DOHH2 (cell line): ENCODE measurements at regions not wholly inside any gene's neighbourhood (a gene's known extent, or its start where the extent isn't known, plus 50 kb on each side); places are given as distances from the start of the nearest gene placed in this dataset.

Experiments used
- H3F3A ChIP-seq: fragments of 200-600 bp; sonication (generic), shearing (Covaris generic); 2 replicates; pipeline ENCODE4 v1.6.0; 2016; ENCODE audit warnings: antibody characterized with exemption, mild to moderate bottlenecking; ENCODE audit not compliant: control insufficient read depth, insufficient read depth
- H3K27ac ChIP-seq: fragments of 200-600 bp; sonication (generic); 2 replicates; pipeline ENCODE4 v1.5.1; 2014; ENCODE audit warnings: low read depth, mild to moderate bottlenecking, low read length, moderate library complexity
- H3K27me3 ChIP-seq: fragments of 200-600 bp; sonication (generic); 2 replicates; pipeline ENCODE4 v1.6.1; 2014; ENCODE audit warnings: mild to moderate bottlenecking, low read length, mixed read lengths; ENCODE audit not compliant: control insufficient read depth
- H3K36me3 ChIP-seq: fragments of 200-600 bp; sonication (generic); 2 replicates; pipeline ENCODE4 v1.6.1; 2014; ENCODE audit warnings: mild to moderate bottlenecking, low read length, moderate library complexity, mixed read lengths; ENCODE audit not compliant: control insufficient read depth
- H3K4me1 ChIP-seq: fragments of 200-600 bp; sonication (generic); 2 replicates; pipeline ENCODE4 v1.6.1; 2014; ENCODE audit warnings: mild to moderate bottlenecking, low read length, mixed read lengths; ENCODE audit not compliant: control insufficient read depth
- H3K4me2 ChIP-seq: fragments of 200-600 bp; sonication (generic); 2 replicates; pipeline ENCODE4 v1.6.0; 2014; ENCODE audit warnings: mild to moderate bottlenecking, low read length, moderate library complexity
- H3K4me3 ChIP-seq: fragments of 200-600 bp; sonication (generic); 2 replicates; pipeline ENCODE4 v1.5.1; 2014; ENCODE audit warnings: mild to moderate bottlenecking, low read length, mixed read lengths
- H3K79me2 ChIP-seq: fragments of 200-600 bp; sonication (generic); 2 replicates; pipeline ENCODE4 v1.6.1; 2014; ENCODE audit warnings: mild to moderate bottlenecking, low read length, mixed read lengths; ENCODE audit not compliant: control insufficient read depth
- H3K9me2 ChIP-seq: fragments of 200-600 bp; sonication (generic); replicated peaks from 2 replicates; pipeline ENCODE4 v1.6.1; 2014; ENCODE audit warnings: mild to moderate bottlenecking, low read length, mixed read lengths; ENCODE audit not compliant: control insufficient read depth
- H3K9me3 ChIP-seq: fragments of 200-600 bp; sonication (generic); 2 replicates; pipeline ENCODE4 v1.6.1; 2014; ENCODE audit warnings: antibody characterized with exemption, low read length, mixed read lengths; ENCODE audit not compliant: control insufficient read depth, insufficient read depth
- H4K20me1 ChIP-seq: fragments of 200-600 bp; sonication (generic); 2 replicates; pipeline ENCODE4 v1.6.0; 2014; ENCODE audit warnings: low read depth, mild to moderate bottlenecking, antibody characterized with exemption, low read length, moderate library complexity; ENCODE audit not compliant: control insufficient read depth, insufficient read depth
- EZH2phosphoT487 ChIP-seq: fragments of 200-600 bp; sonication (generic); IDR thresholded peaks from 2 replicates; pipeline ENCODE4 v1.6.1; 2017; ENCODE audit warnings: borderline replicate concordance, mild to moderate bottlenecking, antibody characterized with exemption, low read length, moderate library complexity, mixed read lengths
- TF ChIP-seq, protein P1 (sequence below): fragments of 200-600 bp; sonication (generic); IDR thresholded peaks from one replicate; pipeline ENCODE4 v1.5.1; 2014; ENCODE audit warnings: antibody characterized with exemption, mild to moderate bottlenecking, low read depth, low read length; ENCODE audit not compliant: poor library complexity, severe bottlenecking

DNA sequence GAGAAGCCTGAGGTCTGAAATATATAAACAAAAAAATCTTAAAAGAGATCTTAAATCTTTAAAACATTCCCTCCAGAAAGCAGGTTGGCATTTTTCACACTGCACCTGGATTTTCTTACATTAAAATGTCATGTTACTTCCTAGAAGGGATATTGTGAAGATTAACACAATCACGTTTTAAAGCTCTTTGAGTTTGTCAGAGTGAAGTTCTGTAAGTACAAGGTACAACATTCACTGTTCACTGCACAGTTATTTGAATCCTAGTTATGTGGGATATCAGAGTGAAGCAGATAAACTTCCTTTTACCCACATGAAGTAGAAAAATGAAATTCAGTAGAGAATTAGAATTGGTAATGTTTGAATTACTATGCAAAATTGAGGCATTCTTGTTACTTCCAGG, 353.6 kb upstream of the RGMB start:
- no peaks in the 10 kb centered on the region for H3F3A ChIP-seq
- TF ChIP-seq, protein P1, sequence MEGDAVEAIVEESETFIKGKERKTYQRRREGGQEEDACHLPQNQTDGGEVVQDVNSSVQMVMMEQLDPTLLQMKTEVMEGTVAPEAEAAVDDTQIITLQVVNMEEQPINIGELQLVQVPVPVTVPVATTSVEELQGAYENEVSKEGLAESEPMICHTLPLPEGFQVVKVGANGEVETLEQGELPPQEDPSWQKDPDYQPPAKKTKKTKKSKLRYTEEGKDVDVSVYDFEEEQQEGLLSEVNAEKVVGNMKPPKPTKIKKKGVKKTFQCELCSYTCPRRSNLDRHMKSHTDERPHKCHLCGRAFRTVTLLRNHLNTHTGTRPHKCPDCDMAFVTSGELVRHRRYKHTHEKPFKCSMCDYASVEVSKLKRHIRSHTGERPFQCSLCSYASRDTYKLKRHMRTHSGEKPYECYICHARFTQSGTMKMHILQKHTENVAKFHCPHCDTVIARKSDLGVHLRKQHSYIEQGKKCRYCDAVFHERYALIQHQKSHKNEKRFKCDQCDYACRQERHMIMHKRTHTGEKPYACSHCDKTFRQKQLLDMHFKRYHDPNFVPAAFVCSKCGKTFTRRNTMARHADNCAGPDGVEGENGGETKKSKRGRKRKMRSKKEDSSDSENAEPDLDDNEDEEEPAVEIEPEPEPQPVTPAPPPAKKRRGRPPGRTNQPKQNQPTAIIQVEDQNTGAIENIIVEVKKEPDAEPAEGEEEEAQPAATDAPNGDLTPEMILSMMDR: no peak
- no peak for TF ChIP-seq EZH2phosphoT487
- no peaks in the 10 kb centered on the region for H3K36me3 ChIP-seq
- no peak overlapping the region for H3K4me2 ChIP-seq
- H3K9me2 ChIP-seq: no peaks in the 10 kb centered on the region
- H3K27ac ChIP-seq: no peak overlapping the region
- H3K27me3 ChIP-seq: no peaks in the 10 kb centered on the region
- H3K4me3 ChIP-seq: no peak overlapping the region
- H3K4me1 ChIP-seq: no peaks in the 10 kb centered on the region
- H4K20me1 ChIP-seq: no peaks in the 10 kb centered on the region
- H3K79me2 ChIP-seq: no peaks in the 10 kb centered on the region
- no peaks in the 10 kb centered on the region for H3K9me3 ChIP-seq

DNA sequence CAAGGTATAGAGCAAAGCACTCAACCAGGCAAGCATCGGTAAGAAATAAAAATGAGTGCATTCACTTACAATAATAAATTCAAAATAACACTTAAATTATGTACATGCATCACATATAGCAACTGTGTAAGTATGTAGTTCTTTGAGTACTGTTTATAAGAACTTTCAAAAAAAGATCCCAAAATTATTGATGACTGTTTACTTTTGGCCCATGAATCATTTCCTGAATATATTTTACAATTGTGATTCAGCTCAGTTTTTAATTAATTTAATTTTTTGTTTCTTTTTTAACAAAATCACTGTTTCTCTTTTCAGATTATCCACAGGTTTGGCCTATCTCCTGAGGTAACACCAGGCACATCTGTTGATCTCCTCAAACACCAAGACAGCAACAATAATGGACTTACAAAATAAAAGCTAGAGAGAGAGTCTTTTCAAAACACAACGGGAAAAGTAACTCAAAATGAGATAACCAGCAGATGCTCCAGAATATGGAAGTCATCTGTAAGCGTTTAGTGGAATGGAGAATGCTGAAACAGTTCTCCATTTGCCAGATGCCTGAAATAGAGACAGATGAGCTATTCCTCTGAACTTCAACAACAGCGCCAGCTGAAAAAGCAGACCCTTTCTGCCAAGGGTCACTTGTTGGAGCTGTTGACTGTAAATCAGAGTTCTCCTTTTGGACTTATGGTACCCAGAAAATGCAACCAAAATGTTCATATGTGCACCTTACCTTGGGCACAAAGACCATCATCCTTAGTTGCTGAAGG, 348.6 kb upstream of the RGMB start:
- Histone ChIP-seq H4K20me1 (no peaks in the 10 kb centered on the region), H3F3A (no peaks in the 10 kb centered on the region), H3K9me3 (no peaks in the 10 kb centered on the region), H3K79me2 (no peaks in the 10 kb centered on the region), H3K4me2 (no peak overlapping the region), H3K36me3 (no peaks in the 10 kb centered on the region), H3K4me3 (no peak overlapping the region), H3K4me1 (no peaks in the 10 kb centered on the region), H3K27ac (no peak overlapping the region), H3K27me3 (no peaks in the 10 kb centered on the region), H3K9me2 (no peaks in the 10 kb centered on the region; the same call in 1 of the 2 replicates)
- no peak for TF ChIP-seq EZH2phosphoT487
- TF ChIP-seq, protein P1: no peak

DNA sequence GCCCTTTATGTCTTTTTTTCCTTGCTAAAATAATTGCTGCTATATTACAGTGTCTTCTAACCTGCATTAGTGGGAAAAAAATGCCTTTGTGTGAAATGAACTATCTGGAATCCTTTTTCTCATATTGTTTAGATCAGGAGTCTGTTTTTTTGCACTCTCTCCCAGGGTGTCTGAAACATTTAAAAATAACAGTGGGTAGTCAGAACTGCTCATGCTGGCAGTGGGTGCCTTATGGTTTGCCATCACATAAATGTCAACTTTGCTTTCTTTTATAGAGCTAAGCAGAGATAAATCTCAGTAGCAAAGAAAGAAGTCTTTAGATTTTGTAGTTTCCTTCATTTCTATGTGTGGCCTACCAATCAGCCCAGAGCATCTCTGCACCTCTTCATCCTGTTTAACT, 347.8 kb upstream of the RGMB start:
- H3K4me3 ChIP-seq: no peak overlapping the region
- no peaks in the 10 kb centered on the region; the same call in 1 of the 2 replicates for H3K9me2 ChIP-seq
- no peak overlapping the region for H3K4me2 ChIP-seq
- H3K36me3 ChIP-seq: no peaks in the 10 kb centered on the region
- TF ChIP-seq, protein P1: no peak
- no peak for TF ChIP-seq EZH2phosphoT487
- H3K9me3 ChIP-seq: no peaks in the 10 kb centered on the region
- H3K27ac ChIP-seq: no peak overlapping the region
- no peaks in the 10 kb centered on the region for H3K79me2 ChIP-seq
- no peaks in the 10 kb centered on the region for H3K27me3 ChIP-seq
- H3K4me1 ChIP-seq: no peaks in the 10 kb centered on the region
- no peaks in the 10 kb centered on the region for H4K20me1 ChIP-seq
- H3F3A ChIP-seq: no peaks in the 10 kb centered on the region
